ENCODE measurements at regions not wholly inside any gene's neighbourhood (a gene's known extent, or its start where the extent isn't known, plus 50 kb on each side); places are given as distances from the start of the nearest gene placed in this dataset.

DNA sequence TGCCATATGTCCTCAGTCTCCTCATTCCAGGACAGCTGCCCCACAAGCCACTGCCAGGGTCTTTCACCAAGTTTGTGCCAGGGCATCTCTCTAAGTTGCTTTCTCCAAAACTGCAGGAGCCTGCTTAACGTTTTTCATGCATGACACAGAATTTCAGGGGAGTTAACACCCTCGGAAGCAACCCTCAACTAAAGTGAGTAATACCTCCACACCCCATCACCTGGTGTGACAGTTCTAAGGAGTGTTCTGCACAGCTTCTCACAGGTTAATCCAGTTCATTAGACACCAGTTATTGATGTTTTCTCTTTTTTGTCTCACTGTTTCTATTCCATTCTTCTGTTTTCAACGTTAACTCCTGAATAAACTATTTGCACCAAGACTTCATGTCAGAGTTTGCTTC is 115.0 kb downstream of the BACH1 start:
- TF ChIP-seq, protein P1, sequence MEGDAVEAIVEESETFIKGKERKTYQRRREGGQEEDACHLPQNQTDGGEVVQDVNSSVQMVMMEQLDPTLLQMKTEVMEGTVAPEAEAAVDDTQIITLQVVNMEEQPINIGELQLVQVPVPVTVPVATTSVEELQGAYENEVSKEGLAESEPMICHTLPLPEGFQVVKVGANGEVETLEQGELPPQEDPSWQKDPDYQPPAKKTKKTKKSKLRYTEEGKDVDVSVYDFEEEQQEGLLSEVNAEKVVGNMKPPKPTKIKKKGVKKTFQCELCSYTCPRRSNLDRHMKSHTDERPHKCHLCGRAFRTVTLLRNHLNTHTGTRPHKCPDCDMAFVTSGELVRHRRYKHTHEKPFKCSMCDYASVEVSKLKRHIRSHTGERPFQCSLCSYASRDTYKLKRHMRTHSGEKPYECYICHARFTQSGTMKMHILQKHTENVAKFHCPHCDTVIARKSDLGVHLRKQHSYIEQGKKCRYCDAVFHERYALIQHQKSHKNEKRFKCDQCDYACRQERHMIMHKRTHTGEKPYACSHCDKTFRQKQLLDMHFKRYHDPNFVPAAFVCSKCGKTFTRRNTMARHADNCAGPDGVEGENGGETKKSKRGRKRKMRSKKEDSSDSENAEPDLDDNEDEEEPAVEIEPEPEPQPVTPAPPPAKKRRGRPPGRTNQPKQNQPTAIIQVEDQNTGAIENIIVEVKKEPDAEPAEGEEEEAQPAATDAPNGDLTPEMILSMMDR (IDR thresholded peaks at IDR 0.05; ENCODE audit: low read depth, low read length) = no peak
- in situ Hi-C loops (cut with HindIII; ENCODE audit: low sequenced_read_pairs) = no loop called here
- DNase-seq (ENCODE audit: low read depth, low spot score) = no peak
- H3K4me3 ChIP-seq (ENCODE audit: low read depth, low read length) = no peak overlapping the region

DNA sequence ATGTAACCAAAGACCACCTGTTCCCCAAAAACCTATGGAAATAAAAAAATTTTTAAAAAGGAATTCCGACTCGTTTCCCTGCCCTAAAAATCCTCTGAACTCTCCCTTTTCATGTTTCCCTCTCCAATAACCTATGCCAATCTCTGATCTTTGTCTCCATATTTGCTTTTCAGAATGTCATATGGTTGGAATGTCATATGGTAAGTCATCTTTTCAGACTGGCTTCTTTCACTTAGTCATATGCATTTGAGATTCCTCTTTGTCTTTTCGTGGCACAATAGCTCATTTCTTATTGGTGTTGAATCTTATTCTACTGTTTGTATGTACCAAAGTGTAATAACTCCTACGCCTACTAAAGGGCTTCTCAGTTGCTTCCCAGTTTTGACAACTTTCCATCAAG is 117.5 kb downstream of the BACH1 start:
- TF ChIP-seq, protein P1 (IDR thresholded peaks at IDR 0.05; ENCODE audit: low read depth, low read length) = no peak
- H3K4me3 ChIP-seq (ENCODE audit: low read depth, low read length) = no peak overlapping the region
- in situ Hi-C loops (cut with HindIII; ENCODE audit: low sequenced_read_pairs) = no loop called here
- DNase-seq (ENCODE audit: low read depth, low spot score) = no peak

DNA sequence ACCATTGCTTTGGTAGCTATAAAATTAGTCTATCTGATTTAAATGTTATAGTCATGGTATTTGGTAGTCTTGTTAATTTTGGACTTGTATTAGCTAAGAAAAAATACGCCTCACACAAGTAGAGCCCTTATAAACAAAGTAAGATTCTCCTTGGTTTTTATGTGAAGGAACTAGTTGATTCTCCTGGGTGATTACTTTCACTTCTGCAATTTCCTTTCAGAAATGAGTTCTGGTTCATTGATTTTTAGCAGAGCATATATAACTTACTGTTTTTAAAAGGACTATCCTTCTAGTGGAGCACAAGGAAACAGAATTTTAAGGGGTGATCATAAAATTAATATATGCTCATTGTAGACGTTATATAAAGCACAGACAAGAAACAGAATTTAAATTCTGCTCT is 120.1 kb downstream of the BACH1 start:
- TF ChIP-seq, protein P1 (IDR thresholded peaks at IDR 0.05; ENCODE audit: low read depth, low read length) = no peak
- DNase-seq (ENCODE audit: low read depth, low spot score) = no peak
- in situ Hi-C loops (cut with HindIII; ENCODE audit: low sequenced_read_pairs) = no loop called here
- no peak overlapping the region for H3K4me3 ChIP-seq (ENCODE audit: low read depth, low read length)

DNA sequence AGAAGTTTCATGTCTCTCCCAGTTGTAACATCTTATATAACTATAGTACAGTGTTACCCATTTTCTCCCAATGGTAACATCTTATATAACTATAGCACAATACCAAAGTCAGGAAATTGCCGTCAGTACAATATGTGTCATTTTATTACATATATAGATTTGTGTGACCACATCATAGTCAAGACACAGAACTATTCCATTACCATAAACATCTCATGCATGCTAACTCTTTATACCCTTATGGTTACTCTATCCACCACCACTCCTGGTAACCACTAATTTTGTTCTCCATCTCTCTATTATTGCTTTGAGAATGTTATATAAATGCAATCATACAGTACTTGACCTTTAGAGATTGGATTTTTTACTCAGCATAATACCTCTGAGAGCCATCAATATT is 120.7 kb downstream of the BACH1 start:
- in situ Hi-C loops (cut with HindIII; ENCODE audit: low sequenced_read_pairs) = no loop called here

DNA sequence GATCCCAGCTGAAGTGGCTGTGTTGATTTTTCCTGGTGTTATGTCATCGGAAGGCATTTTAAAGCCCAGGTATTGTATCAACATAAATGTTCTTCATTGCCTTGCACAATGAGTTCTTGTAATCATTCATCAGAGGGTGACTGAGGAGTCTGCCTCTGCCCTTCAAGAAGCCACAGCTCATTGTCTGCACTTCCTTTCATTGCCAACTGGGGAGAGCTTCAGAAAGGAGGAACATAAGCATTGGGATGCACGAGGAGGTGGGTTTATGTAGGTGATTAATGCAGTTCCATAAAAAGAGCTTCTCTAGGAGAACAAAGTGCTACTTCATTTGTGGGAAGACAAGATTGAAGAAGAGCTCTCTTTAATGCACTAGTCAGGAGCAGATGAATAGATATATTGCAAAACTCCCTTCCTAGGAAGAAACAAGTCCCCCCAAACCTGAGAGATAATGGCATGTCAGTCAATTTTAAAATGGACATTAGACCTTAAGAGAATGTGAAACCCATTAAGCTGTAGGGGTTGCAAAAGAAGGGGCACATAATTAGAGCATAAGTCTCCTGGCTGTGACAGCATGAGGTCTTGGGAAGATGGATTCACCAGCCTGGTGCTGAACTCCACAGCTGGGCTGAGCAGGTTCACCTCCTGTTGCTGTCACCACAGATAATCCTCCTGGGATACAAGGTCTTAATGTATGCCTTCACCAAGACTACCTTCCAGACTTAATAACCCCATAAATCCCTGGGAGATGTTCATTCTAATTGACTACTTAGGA is 124.6 kb downstream of the BACH1 start:
- H3K4me3 ChIP-seq (ENCODE audit: low read depth, low read length) = no peak overlapping the region
- no peak for DNase-seq (ENCODE audit: low read depth, low spot score)
- in situ Hi-C loops (cut with HindIII; ENCODE audit: low sequenced_read_pairs) = no loop called here
- TF ChIP-seq, protein P1 (IDR thresholded peaks at IDR 0.05; ENCODE audit: low read depth, low read length) = no peak

More for the DNA sequence above, 120.7 kb downstream of the BACH1 start:
- TF ChIP-seq, protein P1 (IDR thresholded peaks at IDR 0.05; ENCODE audit: low read depth, low read length) = no peak
- H3K4me3 ChIP-seq (ENCODE audit: low read depth, low read length) = no peak overlapping the region
- no peak for DNase-seq (ENCODE audit: low read depth, low spot score)

DNA sequence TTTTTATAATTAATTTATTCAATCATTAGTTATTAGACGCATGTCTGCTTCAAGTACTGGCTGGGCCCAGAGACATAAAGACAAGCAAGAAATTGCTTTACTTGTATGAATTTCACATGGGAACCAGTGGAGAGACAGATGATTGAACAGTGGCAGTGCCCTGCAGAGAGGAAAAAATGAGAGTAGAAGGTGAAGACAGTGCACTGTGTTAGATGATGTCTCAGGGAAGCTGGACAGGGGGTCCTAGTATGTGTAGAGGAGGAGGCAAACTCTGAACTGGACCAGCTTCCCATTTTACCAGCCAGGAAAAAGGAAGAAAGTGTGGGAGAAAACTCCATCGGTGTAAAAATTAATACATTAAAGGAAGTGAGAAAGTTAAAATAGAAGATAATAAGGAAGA is 126.0 kb downstream of the BACH1 start:
- TF ChIP-seq, protein P1 (IDR thresholded peaks at IDR 0.05; ENCODE audit: low read depth, low read length) = no peak
- no peak for DNase-seq (ENCODE audit: low read depth, low spot score)
- H3K4me3 ChIP-seq (ENCODE audit: low read depth, low read length) = no peak overlapping the region
- in situ Hi-C loops (cut with HindIII; ENCODE audit: low sequenced_read_pairs) = no loop called here
